ENCODE measurements at regions not wholly inside any gene's neighbourhood (a gene's known extent, or its start where the extent isn't known, plus 50 kb on each side); places are given as distances from the start of the nearest gene placed in this dataset.

- TF ChIP-seq CTCF (IDR thresholded peaks at IDR 0.05; ENCODE audit: extremely low read depth, missing control alignments): no peak
- DNase-seq (ENCODE audit: low spot score): no peak
These were observed 277.0 kb upstream of the SHH start for GRCh38 chr7:156089222-156089621.

- no peak for TF ChIP-seq CTCF (IDR thresholded peaks at IDR 0.05; ENCODE audit: extremely low read depth, missing control alignments)
- DNase-seq (ENCODE audit: low spot score): no peak
These were observed 275.9 kb upstream of the SHH start for GRCh38 chr7:156088115-156088514.

GRCh38 chr7:156082048-156083040, 270.1 kb upstream of the SHH start:
- no peak for TF ChIP-seq CTCF (IDR thresholded peaks at IDR 0.05; ENCODE audit: extremely low read depth, missing control alignments)
- no peak for DNase-seq (ENCODE audit: low spot score)

- TF ChIP-seq CTCF (IDR thresholded peaks at IDR 0.05; ENCODE audit: extremely low read depth, missing control alignments): no peak
- no peak for DNase-seq (ENCODE audit: low spot score)
These were observed 268.3 kb upstream of the SHH start for GRCh38 chr7:156080596-156080995.

- no peak for DNase-seq (ENCODE audit: low spot score)
- no peak for TF ChIP-seq CTCF (IDR thresholded peaks at IDR 0.05; ENCODE audit: extremely low read depth, missing control alignments)
These were observed 267.8 kb upstream of the SHH start for GRCh38 chr7:156080046-156080445.

- TF ChIP-seq CTCF (IDR thresholded peaks at IDR 0.05; ENCODE audit: extremely low read depth, missing control alignments): no peak
- DNase-seq (ENCODE audit: low spot score): no peak
These were observed 266.9 kb upstream of the SHH start for GRCh38 chr7:156079156-156079555.

GRCh38 chr7:156074982-156075615, 262.8 kb upstream of the SHH start:
- DNase-seq (ENCODE audit: low spot score): no peak
- no peak for TF ChIP-seq CTCF (IDR thresholded peaks at IDR 0.05; ENCODE audit: extremely low read depth, missing control alignments)
